Pancreas (tissue), 10 donors: ENCODE measurements at regions not wholly inside any gene's neighbourhood (a gene's known extent, or its start where the extent isn't known, plus 50 kb on each side); places are given as distances from the start of the nearest gene placed in this dataset.

ENCODE experiments used
- ATAC-seq, 4 donors: fragments of 200-7000 bp; cut with Tn5 transposase; one replicate each; pipeline versions ENCODE4 v1.8.0 to v1.9.1; 2020; ENCODE audit warnings: mild to moderate bottlenecking in 4 of 4, moderate library complexity in 4 of 4
- DNase-seq, 6 donors: peaks; one replicate each; pipeline ENCODE4 v3.0.0-alpha.2; 2020
- FAIRE-seq: peaks from 2 replicates; lab custom pipeline; 2012; peaks lifted over from hg19 to GRCh38; lab: Jason Lieb, UNC
- H3K27ac ChIP-seq, 4 donors: fragments of 200-600 bp; sonication (generic); 1 replicate in 3 of 4; 2 replicates in 1 of 4; pipeline versions ENCODE4 v1.5.0 to v1.8.0; 2020
- H3K27me3 ChIP-seq, 4 donors: fragments of 200-600 bp; one replicate each; pipeline ENCODE4 v1.8.0; 2021
- H3K36me3 ChIP-seq, 3 donors: fragments of 200-600 bp; sonication (generic) in 1 of 3; one replicate each; pipeline versions ENCODE4 v1.5.0 to v1.8.0; 2020 to 2021
- H3K4me1 ChIP-seq, 3 donors: fragments of 200-600 bp; one replicate each; pipeline ENCODE4 v1.8.0; 2021
- H3K4me3 ChIP-seq, 4 donors: fragments of 200-600 bp; sonication (generic) in 2 of 4; one replicate each; pipeline versions ENCODE4 v1.5.0 to v1.8.0; 2020 to 2021
- H3K9me3 ChIP-seq, 4 donors: fragments of 200-600 bp; one replicate each; pipeline ENCODE4 v1.8.0; 2021
- WGBS, 2 donors: extraction: QIAGEN DNeasy Blood & Tissue Kit; methylation state at CpG; one replicate each; pipeline ENCODE4 v1.1.7; 2013; 5-methylcytosine and 5-hydroxymethylcytosine counted together
- intact Hi-C, 3 donors: fragments of 100-400 bp; cut with DNase I; formaldehyde crosslinking; loops; one replicate each; pipeline versions ENCODE4 v1.11.1 to v1.14.2; 2022
- TF ChIP-seq, protein P1 (sequence below), 4 donors: fragments of 200-600 bp; sonication (generic) in 3 of 4; IDR thresholded peaks; one replicate each; pipeline versions ENCODE4 v1.5.0 to v1.8.0; 2021; ENCODE audit warnings: antibody characterized with exemption in 4 of 4
- donor health status: healthy with polysubstance abuse.
- donor health status: DM: no; HTN: no; CAD: no; lungs with moderate emphysema.
- donor health status: DM: no; HTN: no; CAD: no.
- donor health status: control.
- donor health status: control.
- donor health status: Bipolar disorder and iron deficiency.
- donor health status: DM: yes; HTN: yes; CAD: no.
- donor health status: DM: no; HTN: no; CAD: no.
- donor health status: DM: no; HTN: no; CAD: no.
- donor health status: DM: yes; HTN: yes; CAD: no.

DNA sequence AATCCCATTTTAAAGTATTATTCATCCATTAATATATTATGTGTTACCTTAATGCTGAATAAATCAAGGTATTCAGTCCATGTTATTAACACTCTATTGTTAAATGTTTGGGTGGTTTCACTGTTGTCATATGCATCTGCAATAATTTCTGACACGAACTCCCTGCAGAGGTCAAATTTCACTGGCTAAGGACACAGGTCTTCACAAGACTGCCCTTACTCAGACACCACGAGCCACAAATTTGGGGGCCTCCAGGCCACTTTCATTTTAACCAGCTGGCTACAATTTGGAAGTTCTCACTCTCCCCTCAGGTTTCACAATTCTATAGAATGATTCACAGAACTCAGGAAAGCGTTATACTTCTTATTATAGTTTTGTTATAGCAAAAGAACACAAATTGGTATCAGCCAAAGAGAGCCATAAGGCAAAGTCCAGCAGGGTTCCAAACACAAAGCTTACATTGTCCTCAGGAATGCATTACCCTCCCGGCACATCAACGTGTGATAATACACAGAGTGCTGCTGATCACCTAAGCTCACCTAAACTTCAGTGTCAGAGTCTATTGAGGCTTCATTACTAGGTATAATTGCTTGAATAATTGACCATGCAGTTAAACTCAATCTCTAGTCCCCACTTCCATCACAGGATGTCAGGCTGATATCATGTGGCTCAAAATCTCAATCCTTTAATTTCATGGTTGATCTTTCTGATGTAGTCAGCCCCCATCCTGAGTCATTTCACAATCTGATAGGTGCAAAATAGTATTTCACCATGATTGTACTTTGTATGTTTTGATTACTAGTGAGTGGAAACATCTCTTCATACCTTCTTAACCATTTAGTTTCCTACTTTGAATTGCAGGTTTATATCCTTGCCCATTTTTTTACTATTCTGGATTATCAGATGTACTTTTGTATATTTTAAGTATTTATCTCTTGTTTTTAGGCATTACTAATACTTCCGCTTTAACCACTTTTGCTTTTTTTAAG is 441.4 kb upstream of the AGTR1 start:
- Histone ChIP-seq H3K36me3 (no peaks in the 10 kb centered on the region), H3K27me3 (no peaks in the 10 kb centered on the region), H3K9me3 (no peaks in the 10 kb centered on the region), H3K4me1 (peaks cover 6 to 8% (median 6%) of the 10 kb centered on the region in 3 donors), H3K27ac (no peak overlapping the region), H3K4me3 (no peak overlapping the region)
- 58 to 62% methylated on average over 6 of the region's 6 CpGs for WGBS, 2 donors
- intact Hi-C loops: no loop called here
- TF ChIP-seq, protein P1, sequence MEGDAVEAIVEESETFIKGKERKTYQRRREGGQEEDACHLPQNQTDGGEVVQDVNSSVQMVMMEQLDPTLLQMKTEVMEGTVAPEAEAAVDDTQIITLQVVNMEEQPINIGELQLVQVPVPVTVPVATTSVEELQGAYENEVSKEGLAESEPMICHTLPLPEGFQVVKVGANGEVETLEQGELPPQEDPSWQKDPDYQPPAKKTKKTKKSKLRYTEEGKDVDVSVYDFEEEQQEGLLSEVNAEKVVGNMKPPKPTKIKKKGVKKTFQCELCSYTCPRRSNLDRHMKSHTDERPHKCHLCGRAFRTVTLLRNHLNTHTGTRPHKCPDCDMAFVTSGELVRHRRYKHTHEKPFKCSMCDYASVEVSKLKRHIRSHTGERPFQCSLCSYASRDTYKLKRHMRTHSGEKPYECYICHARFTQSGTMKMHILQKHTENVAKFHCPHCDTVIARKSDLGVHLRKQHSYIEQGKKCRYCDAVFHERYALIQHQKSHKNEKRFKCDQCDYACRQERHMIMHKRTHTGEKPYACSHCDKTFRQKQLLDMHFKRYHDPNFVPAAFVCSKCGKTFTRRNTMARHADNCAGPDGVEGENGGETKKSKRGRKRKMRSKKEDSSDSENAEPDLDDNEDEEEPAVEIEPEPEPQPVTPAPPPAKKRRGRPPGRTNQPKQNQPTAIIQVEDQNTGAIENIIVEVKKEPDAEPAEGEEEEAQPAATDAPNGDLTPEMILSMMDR (IDR thresholded peaks at IDR 0.05): no peak
- DNase-seq: no peak
- peak in 1 of 4 donors; percentile 52 for ATAC-seq
- FAIRE-seq: no peak

GRCh38 chr3:148262980-148263379 is 434.7 kb upstream of the AGTR1 start:
- intact Hi-C loops: no loop called here
- FAIRE-seq: no peak
- H3K4me1 ChIP-seq: no peaks in the 10 kb centered on the region
- no peak overlapping the region for H3K27ac ChIP-seq
- TF ChIP-seq, protein P1 (IDR thresholded peaks at IDR 0.05): no peak
- ATAC-seq: no peak
- H3K4me3 ChIP-seq: no peak overlapping the region
- no peaks in the 10 kb centered on the region for H3K36me3 ChIP-seq
- no peak for DNase-seq
- no peaks in the 10 kb centered on the region for H3K27me3 ChIP-seq
- H3K9me3 ChIP-seq: no peaks in the 10 kb centered on the region

DNA sequence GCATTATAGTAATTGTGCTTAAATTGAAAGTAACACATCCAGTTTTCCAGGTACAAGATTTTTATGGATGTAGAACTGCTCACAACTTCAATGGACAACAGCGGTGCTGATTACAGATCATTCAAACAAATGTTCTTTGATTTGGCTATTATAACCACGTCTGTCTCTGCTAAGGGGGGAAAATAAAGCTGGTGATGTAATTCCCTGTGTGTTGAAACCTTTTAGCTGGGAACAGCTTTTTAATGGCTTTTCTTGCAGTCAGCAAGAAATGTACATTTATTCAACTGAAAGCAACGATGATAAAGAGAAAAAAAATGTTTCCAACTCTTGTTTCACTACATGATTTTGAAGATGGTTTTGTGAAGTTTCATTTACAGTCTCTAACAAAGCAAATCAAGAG is 431.9 kb upstream of the AGTR1 start:
- no peaks in the 10 kb centered on the region for H3K36me3 ChIP-seq
- no peak for DNase-seq
- no peak for ATAC-seq
- H3K4me3 ChIP-seq: no peak overlapping the region
- no peak for FAIRE-seq
- H3K4me1 ChIP-seq: no peaks in the 10 kb centered on the region
- no peaks in the 10 kb centered on the region for H3K9me3 ChIP-seq
- WGBS, 2 donors: 48 to 53% methylated on average over 3 of the region's 3 CpGs
- TF ChIP-seq, protein P1 (IDR thresholded peaks at IDR 0.05): no peak
- H3K27ac ChIP-seq: no peak overlapping the region
- intact Hi-C loops: no loop called here
- H3K27me3 ChIP-seq: no peaks in the 10 kb centered on the region

DNA sequence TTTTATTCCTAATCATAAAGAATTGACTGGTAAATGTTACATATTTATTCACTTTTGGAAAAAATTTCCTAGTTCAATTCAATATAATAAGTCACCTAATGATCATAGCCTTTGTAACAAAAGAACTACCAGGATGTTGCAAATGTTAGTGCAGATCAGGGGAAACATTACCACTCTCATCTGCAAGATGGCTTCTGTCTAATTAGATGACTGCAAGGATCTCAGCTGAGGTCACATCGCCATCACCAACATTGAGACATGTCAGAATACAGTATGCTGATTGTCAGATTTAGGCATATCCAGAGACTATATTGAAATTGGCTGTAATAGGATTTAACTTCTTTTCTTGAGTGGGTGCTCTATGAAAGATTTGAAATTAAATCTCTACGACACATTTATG is 431.4 kb upstream of the AGTR1 start:
- FAIRE-seq (no peak), ATAC-seq (no peak), DNase-seq (no peak)
- Histone ChIP-seq H3K4me3 (no peak overlapping the region), H3K9me3 (no peaks in the 10 kb centered on the region), H3K27ac (no peak overlapping the region), H3K27me3 (no peaks in the 10 kb centered on the region), H3K36me3 (no peaks in the 10 kb centered on the region), H3K4me1 (no peaks in the 10 kb centered on the region)
- intact Hi-C loops: no loop called here
- TF ChIP-seq, protein P1 (IDR thresholded peaks at IDR 0.05): no peak
- 97 to 99% methylated on average over 2 of the region's 2 CpGs for WGBS, 2 donors

- ATAC-seq (no peak), FAIRE-seq (no peak), DNase-seq (no peak)
- Histone ChIP-seq H3K9me3 (no peaks in the 10 kb centered on the region), H3K36me3 (no peaks in the 10 kb centered on the region), H3K4me1 (no peaks in the 10 kb centered on the region), H3K4me3 (no peak overlapping the region), H3K27ac (no peak overlapping the region), H3K27me3 (no peaks in the 10 kb centered on the region)
- intact Hi-C loops: no loop called here
- TF ChIP-seq, protein P1 (IDR thresholded peaks at IDR 0.05): no peak
Measured at GRCh38 chr3:148269816-148270215, 427.9 kb upstream of the AGTR1 start.
